Stimulated activated CD4-positive, alpha-beta T cell treated with anti-CD3 and anti-CD28 coated beads, Interleukin-12 subunit alpha, Interleukin-12 subunit beta, amount 100 ng/mL, for 48 hours (primary cell): ENCODE measurements at regions not wholly inside any gene's neighbourhood (a gene's known extent, or its start where the extent isn't known, plus 50 kb on each side); places are given as distances from the start of the nearest gene placed in this dataset.
"Not testable (repeated sequence)": the region's sequence is repeated elsewhere in the genome, so short reads cannot be mapped to it uniquely, and the experiment has no call there.

Experiments used
- DNase-seq, 3 donors: peaks; one replicate each; pipeline ENCODE4 v3.0.0-alpha.2; 2020; ENCODE audit warnings: low read depth in 2 of 3, low spot score in 1 of 3

- DNase-seq, result no peak
These were observed 85.7 kb downstream of the SUCLG1 start for GRCh38 chr2:84373391-84373790.

GRCh38 chr2:84362541-84362940, 96.5 kb downstream of the SUCLG1 start:
- DNase-seq, result no peak

- DNase-seq, result no peak
These were observed 121.0 kb downstream of the SUCLG1 start for GRCh38 chr2:84338069-84338468.

GRCh38 chr2:84327645-84328249, 131.3 kb downstream of the SUCLG1 start:
- DNase-seq, result no peak

DNA sequence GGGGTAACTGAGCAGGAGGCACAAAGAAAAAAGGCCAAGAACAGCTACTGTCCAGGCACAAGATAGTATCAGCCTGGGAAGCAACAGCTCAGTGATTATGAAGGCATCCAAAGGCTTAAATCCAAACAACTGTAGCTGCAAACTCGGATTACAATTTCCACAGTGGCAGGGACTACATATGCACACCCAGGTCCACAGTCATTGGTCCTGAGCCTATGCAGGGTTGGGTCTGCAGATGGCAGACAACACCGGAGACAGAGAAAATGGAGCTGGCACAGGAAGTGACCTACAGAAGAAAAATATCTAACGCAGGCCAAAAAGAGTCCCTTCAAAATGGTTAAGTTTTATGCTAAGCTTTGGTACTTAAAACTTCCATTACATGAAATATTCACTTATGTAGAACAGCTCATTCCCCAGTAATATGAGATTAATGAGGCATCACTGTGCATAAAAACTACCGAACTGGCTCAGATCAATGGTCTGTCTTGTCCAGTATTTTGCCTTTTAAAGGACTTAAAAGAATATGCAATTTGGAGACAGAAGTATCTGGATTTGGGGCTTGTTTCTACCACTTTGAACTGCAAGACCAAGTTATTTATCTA, 132.1 kb downstream of the SUCLG1 start:
- DNase-seq, result no peak

- DNase-seq, result no peak
These were observed 135.2 kb downstream of the SUCLG1 start for GRCh38 chr2:84323890-84324289.

DNA sequence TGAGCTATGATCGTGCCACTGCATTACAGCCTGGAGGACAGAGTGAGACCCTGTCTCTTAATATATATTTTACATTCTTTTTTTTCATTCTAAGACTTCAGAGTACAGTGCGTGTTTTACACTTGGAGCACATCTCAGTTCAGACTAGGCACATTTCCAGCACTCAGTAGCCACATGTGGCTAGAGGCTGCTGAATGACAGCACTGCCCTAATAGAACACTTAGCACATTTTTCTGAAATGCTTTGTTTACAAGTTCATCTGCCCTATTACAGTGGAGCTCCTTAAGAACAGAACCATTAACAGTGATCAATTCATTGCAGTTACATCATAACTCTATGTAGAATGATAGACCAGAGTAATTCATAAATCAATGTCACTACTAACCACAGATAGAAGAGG, 138.1 kb downstream of the SUCLG1 start:
- DNase-seq, result no peak

DNA sequence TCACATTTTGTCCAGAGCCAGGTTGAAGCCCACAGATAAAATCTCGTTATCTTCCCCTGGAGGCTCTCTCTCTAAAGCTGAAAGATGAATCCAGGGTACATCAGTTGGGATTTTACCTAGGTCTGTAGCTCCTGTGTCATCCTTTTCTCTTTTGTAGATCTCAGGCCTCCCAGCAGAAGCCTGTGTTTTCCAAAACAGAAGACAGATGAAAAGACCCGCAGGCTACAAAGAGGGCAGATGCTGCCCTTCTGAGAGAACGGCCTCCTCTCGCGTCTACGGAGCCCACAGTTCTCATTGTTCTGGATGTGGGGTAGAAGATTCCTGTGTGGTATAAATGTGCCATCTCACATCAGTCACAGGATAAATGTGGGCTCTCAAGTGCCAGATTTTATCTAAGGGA, 139.5 kb downstream of the SUCLG1 start:
- DNase-seq, result no peak

DNA sequence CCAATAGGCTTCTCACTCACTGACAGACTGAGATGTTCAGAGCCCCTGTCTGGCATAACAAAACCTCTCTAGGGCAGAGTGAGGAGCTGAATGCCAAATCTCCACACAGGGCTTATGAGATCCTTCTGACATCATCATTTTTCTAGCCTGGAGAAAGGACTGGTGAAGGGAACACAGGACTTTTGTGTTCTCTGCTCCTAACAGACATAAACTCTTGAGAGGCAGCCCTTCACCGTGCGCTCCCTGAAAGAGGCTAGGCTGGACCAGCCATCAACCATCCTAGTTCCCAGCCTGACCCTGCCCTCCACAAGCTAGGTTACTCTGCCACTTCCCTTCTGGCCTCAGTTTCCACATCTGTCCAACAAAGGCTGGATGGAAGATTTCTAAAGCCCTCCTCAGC, 141.9 kb downstream of the SUCLG1 start:
- no peak for DNase-seq

DNA sequence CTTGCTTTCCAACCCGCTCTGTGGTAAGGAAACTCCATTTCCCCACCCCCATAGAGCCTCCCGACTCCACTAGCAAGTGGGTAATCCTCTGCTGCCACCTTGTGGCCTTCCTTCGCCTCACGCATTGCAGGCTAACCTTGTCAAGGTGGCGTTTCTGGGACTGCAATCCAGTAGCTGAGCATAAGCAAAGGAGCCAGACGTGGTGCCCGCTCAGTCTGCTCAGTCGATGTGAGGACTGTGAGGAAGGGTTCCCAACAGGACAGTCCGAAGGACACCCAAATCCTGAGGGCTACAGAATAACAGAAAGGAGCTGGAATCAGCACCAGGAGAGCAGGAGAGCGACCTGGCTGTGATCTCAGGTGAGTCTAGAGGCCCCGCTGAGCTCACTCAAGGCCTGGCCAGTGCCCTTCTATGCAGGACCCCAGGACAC, 144.2 kb downstream of the SUCLG1 start:
- peak; percentile 66 to 78 (median 72) for DNase-seq

GRCh38 chr2:84314250-84314649, 144.8 kb downstream of the SUCLG1 start:
- no peak for DNase-seq

DNA sequence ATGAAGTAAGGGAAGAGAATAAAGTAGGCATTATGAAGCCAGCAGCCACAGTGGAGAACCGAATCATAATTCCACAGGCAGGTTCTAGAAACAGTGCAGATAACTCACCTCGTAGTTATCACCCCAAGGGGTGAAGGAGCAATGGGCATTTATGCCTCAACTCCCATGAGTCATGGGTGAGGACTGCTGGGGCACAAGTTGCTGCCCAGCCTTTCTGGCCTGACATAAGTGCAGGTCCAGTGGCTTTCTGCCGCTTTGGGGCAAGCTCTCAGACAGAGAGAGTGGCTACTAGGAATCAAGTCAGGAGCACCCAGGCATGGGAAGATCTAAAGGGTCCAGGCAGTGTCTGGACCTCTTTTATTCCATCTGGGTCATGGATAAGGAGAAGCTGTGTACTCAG, 149.8 kb downstream of the SUCLG1 start:
- no peak for DNase-seq

- DNase-seq, result no peak
These were observed 152.7 kb downstream of the SUCLG1 start for GRCh38 chr2:84306361-84306760.

GRCh38 chr2:84302513-84303412, 156.3 kb downstream of the SUCLG1 start:
- peak; percentile 5 to 40 (median 6) for DNase-seq

- DNase-seq, result no peak
These were observed 157.4 kb downstream of the SUCLG1 start for GRCh38 chr2:84301717-84302116.

- no peak for DNase-seq
These were observed 158.4 kb downstream of the SUCLG1 start for GRCh38 chr2:84300696-84301029.

GRCh38 chr2:84300001-84300695, 158.9 kb downstream of the SUCLG1 start:
- DNase-seq, result not testable (repeated sequence)

- DNase-seq, result no peak
These were observed 159.8 kb downstream of the SUCLG1 start for GRCh38 chr2:84299211-84299775.

- DNase-seq, result no peak
These were observed 161.9 kb downstream of the SUCLG1 start for GRCh38 chr2:84297155-84297554.

DNA sequence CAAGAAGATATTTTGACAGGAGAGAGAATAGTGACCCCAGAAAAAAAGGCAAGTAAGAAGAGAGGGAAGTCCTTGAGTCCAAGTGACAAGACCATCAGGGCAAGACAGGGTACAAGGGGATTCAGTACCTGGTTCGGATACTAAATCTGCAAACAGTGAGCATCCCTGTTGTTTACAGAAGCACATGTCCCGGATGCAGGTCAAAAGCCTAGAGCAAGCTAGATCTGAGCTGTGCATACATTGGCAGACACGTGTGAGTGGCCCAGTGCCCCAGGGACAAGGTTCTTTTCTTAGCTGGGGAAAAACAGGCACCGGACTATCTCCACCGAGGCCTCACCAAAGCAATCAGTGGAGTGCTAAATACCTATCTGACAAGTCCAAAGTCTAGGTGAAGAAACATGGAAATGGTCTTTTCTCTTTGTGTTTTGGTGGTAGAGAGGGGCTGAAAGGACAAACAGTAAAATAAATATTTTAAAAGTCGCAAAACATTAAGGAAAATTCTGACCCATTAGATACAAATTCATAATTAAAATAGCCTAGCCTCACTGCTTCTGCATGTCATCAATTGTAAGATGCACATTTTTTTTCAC, 165.2 kb downstream of the SUCLG1 start:
- DNase-seq, result no peak

DNA sequence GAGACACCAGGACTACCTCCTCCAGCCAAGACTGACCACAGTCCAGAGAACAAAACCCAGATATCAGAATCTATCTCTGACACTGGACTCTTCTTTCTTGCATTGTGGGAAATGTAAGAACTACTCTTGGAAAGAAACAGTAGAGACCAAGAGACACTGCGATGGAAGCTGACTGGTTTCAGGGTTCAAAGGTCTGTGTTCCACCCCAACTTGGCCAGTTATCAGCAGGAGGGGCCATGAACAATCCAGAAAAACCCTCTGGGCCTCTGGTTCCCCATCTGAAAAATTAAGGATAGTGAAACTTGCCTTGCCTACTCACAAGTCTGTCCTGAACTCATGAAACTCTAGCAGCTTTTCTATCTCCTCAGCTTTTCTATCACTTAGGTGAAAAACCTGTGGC, 166.5 kb downstream of the SUCLG1 start:
- DNase-seq, result no peak
